CD4-positive, alpha-beta T cell (primary cell): ENCODE measurements at regions not wholly inside any gene's neighbourhood (a gene's known extent, or its start where the extent isn't known, plus 50 kb on each side); places are given as distances from the start of the nearest gene placed in this dataset.
A peak's percentile ranks its signal among the peaks of the same experiment; 100 is the strongest.

Source experiments
- ATAC-seq: fragments of 200-7000 bp; cut with Tn5 transposase; one replicate; pipeline ENCODE4 v1.10.0; 2022; ENCODE audit warnings: mild to moderate bottlenecking; ENCODE audit not compliant: poor library complexity
- CTCF ChIA-PET: fragments of 350-600 bp; sonication (Branson Sonifier 250); formaldehyde crosslinking; loops from one replicate; lab custom pipeline; 2021; ENCODE audit warnings: antibody characterized with exemption, inconsistent platforms; lab: Charles Lee
- POLR2A ChIA-PET: fragments of 350-600 bp; sonication (Branson Sonifier 250); formaldehyde crosslinking; loops from one replicate; lab custom pipeline; 2021; ENCODE audit warnings: antibody characterized with exemption, inconsistent platforms; lab: Charles Lee
- DNase-seq, 14 experiments: peaks; one replicate each; pipeline ENCODE4 v3.0.0-alpha.2; 2013 to 2020; ENCODE audit warnings: mixed read lengths in 2 of 14
- H3K27ac ChIP-seq, 2 donors: one replicate each; pipeline versions ENCODE4 v1.5.1 to v1.7.0; 2013; ENCODE audit warnings: low read length in 2 of 2, low read depth in 1 of 2, mild to moderate bottlenecking in 1 of 2
- H3K27me3 ChIP-seq, 2 experiments: 1 replicate in 1 of 2; 2 replicates in 1 of 2; pipeline versions ENCODE4 v1.6.1 to v1.7.0; 2013; ENCODE audit warnings: low read length in 2 of 2, control low read depth in 1 of 2, mild to moderate bottlenecking in 1 of 2, moderate library complexity in 1 of 2; ENCODE audit not compliant: insufficient read depth in 2 of 2, control insufficient read depth in 1 of 2
- H3K36me3 ChIP-seq: one replicate; pipeline ENCODE4 v1.6.1; 2013; ENCODE audit warnings: low read length, control low read depth; ENCODE audit not compliant: insufficient read depth
- H3K4me1 ChIP-seq: one replicate; pipeline ENCODE4 v1.6.1; 2013; ENCODE audit warnings: low read length, control low read depth; ENCODE audit not compliant: insufficient read depth
- H3K4me3 ChIP-seq: one replicate; pipeline ENCODE4 v1.5.1; 2013; ENCODE audit warnings: mild to moderate bottlenecking, low read length, moderate library complexity
- H3K9me3 ChIP-seq, 2 experiments: 1 replicate in 1 of 2; 2 replicates in 1 of 2; pipeline versions ENCODE4 v1.6.1 to v1.7.0; 2013; ENCODE audit warnings: low read length in 2 of 2, mild to moderate bottlenecking in 2 of 2, control low read depth in 1 of 2, moderate library complexity in 1 of 2; ENCODE audit not compliant: control insufficient read depth in 1 of 2, insufficient read depth in 1 of 2
- H3K27ac Mint-ChIP-seq: one replicate; pipeline ENCODE4 v1.8.0; 2020; ENCODE audit warnings: mixed read lengths
- H3K27me3 Mint-ChIP-seq: one replicate; pipeline ENCODE4 v1.8.0; 2021; ENCODE audit warnings: mixed read lengths
- H3K36me3 Mint-ChIP-seq: one replicate; pipeline ENCODE4 v1.8.0; 2021; ENCODE audit warnings: low read depth, mixed read lengths
- H3K4me1 Mint-ChIP-seq: one replicate; pipeline ENCODE4 v1.8.0; 2021; ENCODE audit warnings: low read depth, mixed read lengths
- H3K4me3 Mint-ChIP-seq: one replicate; pipeline ENCODE4 v1.8.0; 2020; ENCODE audit warnings: mild to moderate bottlenecking, mixed read lengths
- H3K9me3 Mint-ChIP-seq: one replicate; pipeline ENCODE4 v1.8.0; 2020; ENCODE audit warnings: mixed read lengths
- CTCF ChIP-seq: fragments of 200-600 bp; IDR thresholded peaks from one replicate; pipeline ENCODE4 v1.8.0; 2022; ENCODE audit warnings: antibody characterized with exemption, mild to moderate bottlenecking
- intact Hi-C, 2 experiments: fragments of 100-400 bp; cut with DNase I in 1 of 2; cut with micrococcal nuclease in 1 of 2; formaldehyde crosslinking; loops; one replicate each; pipeline versions ENCODE4 v1.15.1 to v1.9.0; 2023 to 2025; cut with DNase I, micrococcal nuclease

GRCh38 chr2:30072250-30072842 is 74.5 kb upstream of the YPEL5 start:
- H3K9me3 Mint-ChIP-seq = no peaks in the 10 kb centered on the region
- H3K36me3 Mint-ChIP-seq = no peaks in the 10 kb centered on the region
- peak; percentile 58 for TF ChIP-seq CTCF
- H3K27me3 Mint-ChIP-seq = peaks cover 45% of the 10 kb centered on the region
- intact Hi-C loops = loop anchor here (2.0 to 10.0 kb wide), 5 partner anchors 150 to 1250 kb away; partner anchors contain the start of gene ALK (in 1 of the 2)
- ATAC-seq (peak; percentile 71), DNase-seq (peak; percentile 17 to 75 (median 46))
- Histone ChIP-seq H3K27me3 (peaks cover 17 to 21% of the 10 kb centered on the region in 2 experiments), H3K27ac (no peak overlapping the region), H3K36me3 (no peaks in the 10 kb centered on the region), H3K4me3 (no peak overlapping the region), H3K9me3 (no peaks in the 10 kb centered on the region), H3K4me1 (peaks cover 3% of the 10 kb centered on the region)
- ChIA-PET CTCF (interaction anchor here (0.8 kb wide), 2 partner anchors 10 to 77 kb away, joined by 3 read pairs; no protein-coding TSS in a partner anchor), POLR2A (no interaction called here)
- no peak overlapping the region for H3K4me3 Mint-ChIP-seq
- no peak overlapping the region for H3K27ac Mint-ChIP-seq
- no peaks in the 10 kb centered on the region for H3K4me1 Mint-ChIP-seq

- Histone ChIP-seq H3K4me3 (no peak overlapping the region), H3K4me1 (peaks cover 3% of the 10 kb centered on the region), H3K27me3 (peaks cover 17 to 21% of the 10 kb centered on the region in 2 experiments), H3K27ac (no peak overlapping the region), H3K36me3 (no peaks in the 10 kb centered on the region), H3K9me3 (no peaks in the 10 kb centered on the region)
- CTCF ChIA-PET = no interaction called here
- ATAC-seq (no peak), DNase-seq (no peak)
- Mint-ChIP-seq H3K27me3 (peaks cover 48% of the 10 kb centered on the region), H3K9me3 (no peaks in the 10 kb centered on the region), H3K36me3 (no peaks in the 10 kb centered on the region), H3K27ac (no peak overlapping the region), H3K4me1 (no peaks in the 10 kb centered on the region), H3K4me3 (no peak overlapping the region)
- POLR2A ChIA-PET = no interaction called here
- TF ChIP-seq CTCF = no peak
- intact Hi-C loops = loop anchor here (2.0 to 10.0 kb wide), 5 partner anchors 151 to 1251 kb away; partner anchors contain the start of gene ALK (in 1 of the 2)
Measured at GRCh38 chr2:30073523-30073922, 73.3 kb upstream of the YPEL5 start.

- Mint-ChIP-seq H3K27me3 (peaks cover 50% of the 10 kb centered on the region), H3K27ac (no peak overlapping the region), H3K9me3 (no peaks in the 10 kb centered on the region), H3K4me3 (no peak overlapping the region), H3K36me3 (no peaks in the 10 kb centered on the region), H3K4me1 (no peaks in the 10 kb centered on the region)
- H3K4me3 ChIP-seq = no peak overlapping the region
- H3K9me3 ChIP-seq = no peaks in the 10 kb centered on the region
- H3K27ac ChIP-seq = no peak overlapping the region
- no peak for TF ChIP-seq CTCF
- ChIA-PET POLR2A (no interaction called here), CTCF (no interaction called here)
- DNase-seq (no peak), ATAC-seq (no peak)
- no peaks in the 10 kb centered on the region for H3K36me3 ChIP-seq
- H3K4me1 ChIP-seq = peaks cover 3% of the 10 kb centered on the region
- intact Hi-C loops = loop anchor here (5.0 to 10.0 kb wide), 4 partner anchors 152 to 1252 kb away; partner anchors contain the start of gene ALK (in 1 of the 2)
- H3K27me3 ChIP-seq = peaks cover 17 to 21% of the 10 kb centered on the region in 2 experiments
Measured at GRCh38 chr2:30074023-30074422, 72.8 kb upstream of the YPEL5 start.
